NCI-H1092 treated with DMSO at 0.1 percent for 48 hours (cell line): ENCODE measurements at regions not wholly inside any gene's neighbourhood (a gene's known extent, or its start where the extent isn't known, plus 50 kb on each side); places are given as distances from the start of the nearest gene placed in this dataset.
A peak's percentile ranks its signal among the peaks of the same experiment; 100 is the strongest.
"Not testable (repeated sequence)": the region's sequence is repeated elsewhere in the genome, so short reads cannot be mapped to it uniquely, and the experiment has no call there.

Source experiments
- DNase-seq: peaks from one replicate; lab custom pipeline; 2025; lab: John Stamatoyannopoulos, UW

DNA sequence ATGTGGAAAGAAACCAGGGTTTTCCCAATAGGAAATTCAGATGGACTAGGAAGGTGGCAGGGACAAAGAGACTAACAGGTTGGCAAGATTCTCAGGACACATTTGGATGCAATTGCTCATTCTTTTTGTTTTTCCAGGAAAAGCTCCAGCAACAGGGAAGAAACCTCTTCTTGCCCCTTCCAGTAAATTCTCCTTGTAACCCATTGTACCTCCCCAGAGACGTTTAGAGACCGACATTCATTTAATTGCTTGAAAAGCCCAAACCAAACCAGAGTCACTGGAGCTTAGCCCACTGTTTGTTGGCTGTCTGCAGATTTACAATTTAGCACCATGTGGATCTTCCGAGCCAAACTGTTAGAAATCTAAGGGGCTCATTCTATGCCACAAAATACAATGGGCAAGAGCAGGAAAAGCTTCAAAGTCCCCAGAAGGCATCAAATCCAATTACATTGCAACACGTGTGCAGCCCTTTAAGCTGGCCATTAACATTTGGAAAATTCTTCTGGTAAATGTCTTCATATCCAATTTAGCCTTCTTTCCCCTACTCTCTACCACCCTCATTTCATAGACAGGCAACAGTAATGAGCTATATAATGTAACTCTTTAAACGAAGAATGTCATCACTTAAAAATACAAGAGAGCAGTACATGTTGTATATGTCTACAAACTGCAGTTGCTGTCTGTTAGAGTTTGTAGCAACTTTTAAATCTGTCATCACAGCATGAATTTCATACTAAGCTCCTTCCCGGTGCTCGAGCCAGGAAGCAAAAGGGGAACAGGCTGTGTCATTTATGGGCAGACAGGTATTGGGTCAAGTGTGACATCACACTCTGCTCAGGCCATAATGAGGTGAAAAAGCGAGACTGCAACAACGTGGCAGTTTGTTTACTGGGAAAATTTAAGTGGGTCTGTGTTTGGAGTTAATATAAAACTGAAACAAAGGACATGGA lies 235.6 kb upstream of the HNRNPA3 start:
- no peak for DNase-seq

- DNase-seq: no peak
Observed at GRCh38 chr2:176978921-176979320, 233.7 kb upstream of the HNRNPA3 start.

DNA sequence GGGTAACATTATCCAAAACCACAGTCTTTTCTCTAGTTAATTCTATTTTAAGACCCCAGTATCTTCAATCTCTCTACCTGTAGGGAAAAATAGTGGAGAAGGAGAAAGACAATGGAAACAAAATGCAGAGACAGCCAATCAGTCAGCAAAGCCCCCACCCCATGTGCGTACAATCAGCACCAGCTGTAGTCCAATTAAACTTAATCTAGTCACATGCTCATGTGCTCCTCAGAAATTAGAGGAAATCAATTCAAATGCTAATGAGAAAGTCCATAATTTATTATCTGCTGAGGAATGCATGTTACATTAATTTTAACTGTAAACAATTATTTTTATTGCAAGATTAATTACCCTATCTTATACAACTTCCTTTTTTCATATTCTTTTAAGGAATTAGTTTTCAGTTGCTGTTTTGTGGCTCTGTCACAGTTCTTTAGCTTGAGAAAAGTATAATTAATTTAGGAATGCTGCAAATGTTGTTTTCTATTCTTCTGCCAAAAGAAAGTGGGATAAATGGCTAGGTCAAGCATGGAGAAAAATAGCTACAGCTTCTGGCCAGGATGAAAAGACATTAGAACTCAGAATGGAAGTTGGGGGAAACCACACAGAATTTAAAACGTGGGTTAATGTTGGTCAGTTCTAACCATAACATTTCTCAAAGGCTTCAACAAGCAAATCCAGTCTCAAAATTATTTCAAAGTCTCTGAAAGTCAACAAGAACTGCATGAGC lies 232.4 kb upstream of the HNRNPA3 start:
- DNase-seq: no peak

GRCh38 chr2:176984987-176985386 lies 227.6 kb upstream of the HNRNPA3 start:
- no peak for DNase-seq

GRCh38 chr2:176985871-176986270 lies 226.7 kb upstream of the HNRNPA3 start:
- DNase-seq: no peak

- peak; percentile 44 for DNase-seq
Observed at GRCh38 chr2:176986487-176986886, 226.1 kb upstream of the HNRNPA3 start.

DNA sequence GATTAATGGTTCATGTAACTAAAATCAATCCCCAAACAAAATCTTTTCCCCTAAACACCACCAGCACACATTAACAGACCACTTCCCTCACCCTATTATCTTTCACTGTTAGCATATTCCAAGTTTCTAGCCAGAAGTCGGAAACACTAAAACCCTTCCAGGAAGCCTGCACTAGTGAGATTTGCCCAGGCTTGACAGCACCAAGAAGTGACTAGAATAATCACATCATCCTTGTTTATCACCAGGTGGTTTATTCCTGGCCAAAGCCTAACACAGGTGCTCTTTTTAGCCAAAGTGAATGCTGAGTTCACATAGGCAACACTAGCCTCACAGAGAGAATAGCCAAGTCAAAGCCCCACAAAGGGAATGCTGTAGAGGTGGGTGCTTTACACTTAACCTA lies 221.2 kb upstream of the HNRNPA3 start:
- DNase-seq: no peak

- no peak for DNase-seq
Observed at GRCh38 chr2:176997074-176997791, 215.4 kb upstream of the HNRNPA3 start.

DNA sequence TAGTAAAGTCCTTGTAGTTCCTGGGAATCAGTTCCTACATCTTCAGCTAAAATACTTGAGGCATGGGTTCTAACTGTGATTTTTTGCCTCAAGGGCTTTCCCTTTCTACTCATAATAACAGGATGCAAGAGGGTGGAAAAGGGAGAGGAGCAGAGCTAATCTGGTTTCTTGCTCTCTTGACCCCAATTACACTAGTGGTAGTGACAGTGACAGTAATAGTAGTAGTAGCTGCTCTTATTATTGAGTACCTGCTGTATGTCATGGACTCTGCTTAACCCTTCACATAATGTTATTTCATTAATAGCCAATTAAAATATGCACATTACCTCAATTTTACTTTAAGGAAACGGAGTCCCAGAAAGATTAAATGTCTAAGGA lies 214.8 kb upstream of the HNRNPA3 start:
- no peak for DNase-seq

DNA sequence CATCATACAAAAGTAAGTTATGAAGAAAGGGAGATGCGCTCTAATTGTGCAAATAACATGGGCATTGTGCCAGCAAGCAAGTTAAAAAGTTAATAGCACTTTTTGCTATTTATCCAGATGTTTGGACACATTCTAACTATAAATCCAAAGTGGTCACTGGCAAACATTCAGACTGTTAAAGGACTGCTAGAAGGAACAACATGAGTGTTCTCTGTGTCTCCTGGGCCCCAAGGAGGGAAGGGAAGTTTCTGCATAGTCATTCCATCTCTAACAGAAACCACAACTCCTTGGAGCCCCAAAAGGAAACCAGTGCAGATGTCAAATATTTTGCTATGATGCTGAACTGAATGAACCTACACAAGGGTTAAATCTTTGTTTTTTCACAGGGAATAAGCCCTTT lies 213.3 kb upstream of the HNRNPA3 start:
- no peak for DNase-seq

- no peak for DNase-seq
Observed at GRCh38 chr2:177000061-177000714, 212.4 kb upstream of the HNRNPA3 start.

DNA sequence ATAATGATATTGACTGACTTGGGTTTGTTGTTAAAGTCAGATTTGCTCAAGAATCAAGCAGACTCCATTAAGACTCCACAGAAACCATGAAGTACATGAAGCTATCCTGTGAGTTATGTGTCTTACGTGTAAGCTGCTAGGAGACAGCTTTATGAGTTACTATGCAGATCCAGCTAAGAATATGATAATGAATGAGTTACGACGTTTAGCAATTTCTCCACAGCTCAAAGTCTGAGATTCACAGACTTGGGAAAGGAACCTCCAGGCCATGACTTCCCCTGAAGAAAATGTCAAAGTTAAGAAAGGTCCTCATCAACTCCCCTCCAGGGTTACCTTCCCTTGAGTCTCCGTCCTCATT lies 211.9 kb upstream of the HNRNPA3 start:
- DNase-seq: no peak

- DNase-seq: no peak
Observed at GRCh38 chr2:177001334-177001733, 211.3 kb upstream of the HNRNPA3 start.

DNA sequence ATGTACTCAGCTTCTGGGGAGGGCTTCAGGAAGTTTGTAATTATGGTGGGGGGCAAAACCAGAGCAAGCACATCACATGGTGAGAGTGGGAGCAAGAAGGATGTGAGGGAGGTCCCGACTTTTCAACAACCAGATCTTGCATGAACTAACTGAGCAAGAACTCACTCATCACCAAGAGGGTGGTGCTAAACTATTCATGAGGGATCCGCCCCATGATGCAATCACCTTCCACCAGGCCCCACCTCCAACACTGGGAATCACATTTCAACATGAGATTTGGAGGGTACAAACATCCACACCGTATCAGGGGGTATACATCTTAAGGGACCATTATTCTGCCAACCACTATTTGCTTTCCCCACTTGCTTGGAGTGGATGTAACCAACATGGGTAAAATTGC lies 209.6 kb upstream of the HNRNPA3 start:
- DNase-seq: no peak

DNA sequence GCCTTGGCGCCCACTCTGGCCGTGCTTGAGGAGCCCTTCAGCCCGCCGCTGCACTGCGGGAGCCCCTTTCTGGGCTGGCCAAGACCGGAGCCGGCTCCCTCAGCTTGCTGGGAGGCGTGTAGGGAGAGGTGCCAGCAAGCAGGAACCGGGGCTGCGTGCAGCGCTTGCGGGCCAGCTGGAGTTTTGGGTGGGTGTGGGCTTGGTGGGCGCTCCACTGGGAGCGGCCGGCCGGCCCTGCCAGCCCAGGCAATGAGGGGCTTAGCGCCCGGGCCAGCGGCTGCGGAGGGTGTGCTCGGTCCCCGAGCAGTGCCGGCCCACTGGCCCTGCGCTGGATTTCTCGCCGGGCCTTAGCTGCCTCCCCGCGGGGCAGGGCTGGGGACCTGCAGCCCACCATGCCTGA lies 204.9 kb upstream of the HNRNPA3 start:
- DNase-seq: not testable (repeated sequence)

- not testable (repeated sequence) for DNase-seq
Observed at GRCh38 chr2:177008662-177009061, 203.9 kb upstream of the HNRNPA3 start.

DNA sequence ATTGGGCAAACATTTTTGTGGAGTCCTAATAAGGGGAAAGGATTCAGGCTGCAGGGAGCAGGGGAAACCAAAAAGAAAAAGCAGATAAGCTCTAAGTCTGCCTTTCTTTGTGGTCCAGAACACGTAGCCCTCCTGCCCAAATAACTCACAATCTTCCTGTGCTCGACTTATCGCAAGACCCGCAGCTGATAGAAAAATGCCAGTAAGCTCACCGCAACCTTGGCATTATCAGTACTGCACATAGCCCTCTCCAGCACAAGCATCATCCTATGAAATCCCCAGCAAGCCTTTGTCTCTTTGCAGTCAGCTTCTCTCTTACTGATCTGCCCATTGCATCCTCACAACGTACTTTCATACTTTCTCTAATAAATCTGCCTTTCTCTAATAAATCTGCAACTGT lies 202.4 kb upstream of the HNRNPA3 start:
- no peak for DNase-seq

DNA sequence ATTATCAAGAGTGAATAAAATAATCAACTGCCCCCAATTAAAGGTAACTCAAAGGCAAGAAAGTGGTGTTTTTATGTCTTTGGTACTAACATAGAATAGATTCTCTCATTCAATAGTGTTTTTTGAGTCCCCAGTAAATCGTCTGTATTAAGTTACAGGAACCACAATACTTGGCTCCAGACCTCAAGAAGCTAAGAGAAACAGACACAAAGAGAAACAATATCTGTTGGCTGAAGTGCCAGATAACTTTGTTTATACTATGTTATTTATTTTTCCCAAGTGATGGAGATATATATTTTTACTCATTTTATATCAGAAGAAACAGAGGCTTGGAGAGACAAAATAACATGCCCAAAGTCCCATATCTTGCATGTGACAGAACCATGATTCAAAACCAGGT lies 201.7 kb upstream of the HNRNPA3 start:
- DNase-seq: no peak

GRCh38 chr2:177014946-177015345 lies 197.6 kb upstream of the HNRNPA3 start:
- DNase-seq: no peak

- no peak for DNase-seq
Observed at GRCh38 chr2:177015356-177015923, 197.2 kb upstream of the HNRNPA3 start.

- DNase-seq: no peak
Observed at GRCh38 chr2:177020524-177021119, 192.0 kb upstream of the HNRNPA3 start.
